ENCODE measurements at regions not wholly inside any gene's neighbourhood (a gene's known extent, or its start where the extent isn't known, plus 50 kb on each side); places are given as distances from the start of the nearest gene placed in this dataset.

DNA sequence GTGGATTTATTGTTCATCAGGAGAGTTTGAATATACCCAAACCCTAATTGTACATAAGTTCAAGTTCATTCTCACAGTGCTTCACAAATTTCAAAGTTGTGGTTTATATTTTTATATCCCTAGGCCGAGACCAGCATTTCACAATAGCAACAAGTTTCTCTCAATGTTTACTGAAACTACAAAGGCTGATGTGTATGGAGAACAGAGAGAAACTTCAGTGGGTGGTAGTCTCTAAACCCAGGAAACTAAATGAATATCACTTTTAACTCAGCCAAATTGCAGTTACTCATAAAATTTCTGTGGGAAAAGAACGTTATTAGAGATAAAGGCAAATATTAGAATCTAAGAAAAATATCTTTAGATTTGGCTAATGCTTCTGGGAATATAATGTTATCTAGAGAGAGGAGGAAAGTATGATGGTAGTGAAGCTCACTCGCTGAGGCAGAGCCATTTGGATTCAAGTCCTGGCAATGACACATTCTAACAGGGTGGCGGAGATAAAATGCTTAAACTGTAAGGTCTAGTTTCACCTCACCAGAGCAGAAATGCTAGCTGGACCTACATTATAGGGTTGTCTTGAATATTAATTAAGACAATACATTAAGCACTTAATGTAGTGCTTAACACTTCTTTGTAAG, 514.8 kb downstream of the EPHA3 start:
- no peaks in the 10 kb centered on the region for H3K27me3 ChIP-seq (ENCODE audit: control insufficient read depth, insufficient read depth, low read length)
- TF ChIP-seq, protein P1, sequence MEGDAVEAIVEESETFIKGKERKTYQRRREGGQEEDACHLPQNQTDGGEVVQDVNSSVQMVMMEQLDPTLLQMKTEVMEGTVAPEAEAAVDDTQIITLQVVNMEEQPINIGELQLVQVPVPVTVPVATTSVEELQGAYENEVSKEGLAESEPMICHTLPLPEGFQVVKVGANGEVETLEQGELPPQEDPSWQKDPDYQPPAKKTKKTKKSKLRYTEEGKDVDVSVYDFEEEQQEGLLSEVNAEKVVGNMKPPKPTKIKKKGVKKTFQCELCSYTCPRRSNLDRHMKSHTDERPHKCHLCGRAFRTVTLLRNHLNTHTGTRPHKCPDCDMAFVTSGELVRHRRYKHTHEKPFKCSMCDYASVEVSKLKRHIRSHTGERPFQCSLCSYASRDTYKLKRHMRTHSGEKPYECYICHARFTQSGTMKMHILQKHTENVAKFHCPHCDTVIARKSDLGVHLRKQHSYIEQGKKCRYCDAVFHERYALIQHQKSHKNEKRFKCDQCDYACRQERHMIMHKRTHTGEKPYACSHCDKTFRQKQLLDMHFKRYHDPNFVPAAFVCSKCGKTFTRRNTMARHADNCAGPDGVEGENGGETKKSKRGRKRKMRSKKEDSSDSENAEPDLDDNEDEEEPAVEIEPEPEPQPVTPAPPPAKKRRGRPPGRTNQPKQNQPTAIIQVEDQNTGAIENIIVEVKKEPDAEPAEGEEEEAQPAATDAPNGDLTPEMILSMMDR (IDR thresholded peaks at IDR 0.05; ENCODE audit: low read depth, low read length): no peak
- no peak overlapping the region for H3K4me3 ChIP-seq (ENCODE audit: low read depth, low read length)
- CTCF ChIA-PET: interaction anchor here (0.7 kb wide), 1 partner anchor 522 kb away, joined by 4 read pairs; no protein-coding TSS in a partner anchor
- POLR2A ChIA-PET: no interaction called here
- no peak for DNase-seq (ENCODE audit: low read depth, low spot score)
- no peaks in the 10 kb centered on the region for H3K9me3 ChIP-seq (ENCODE audit: control insufficient read depth, insufficient read depth, low read length)
- no peak overlapping the region for H3K27ac ChIP-seq (ENCODE audit: low read depth, low read length)

DNA sequence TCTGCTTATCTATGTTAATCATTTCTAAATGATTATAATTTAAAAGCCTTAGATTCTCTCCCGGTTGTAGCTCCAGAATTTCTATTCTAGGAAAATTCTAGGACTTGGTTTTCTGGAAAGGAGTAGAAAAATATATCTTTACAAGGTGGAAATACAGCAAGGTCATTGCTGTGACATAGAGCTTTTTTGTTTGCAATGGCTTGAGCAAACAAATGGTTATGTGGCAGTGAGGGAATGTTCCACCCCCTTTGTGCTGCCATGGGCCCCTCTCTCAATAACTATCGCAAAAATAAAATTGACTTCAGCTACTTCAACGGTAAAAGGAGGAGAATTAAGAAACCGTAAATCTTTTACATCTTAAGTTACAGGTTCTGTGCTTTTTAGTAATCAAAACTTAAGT, 517.1 kb downstream of the EPHA3 start:
- Histone ChIP-seq H3K27ac (ENCODE audit: low read depth, low read length) (no peak overlapping the region), H3K9me3 (ENCODE audit: control insufficient read depth, insufficient read depth, low read length) (no peaks in the 10 kb centered on the region), H3K27me3 (ENCODE audit: control insufficient read depth, insufficient read depth, low read length) (no peaks in the 10 kb centered on the region), H3K4me3 (ENCODE audit: low read depth, low read length) (no peak overlapping the region)
- DNase-seq (ENCODE audit: low read depth, low spot score): no peak
- TF ChIP-seq, protein P1 (IDR thresholded peaks at IDR 0.05; ENCODE audit: low read depth, low read length): no peak
- ChIA-PET POLR2A (no interaction called here), CTCF (no interaction called here)

DNA sequence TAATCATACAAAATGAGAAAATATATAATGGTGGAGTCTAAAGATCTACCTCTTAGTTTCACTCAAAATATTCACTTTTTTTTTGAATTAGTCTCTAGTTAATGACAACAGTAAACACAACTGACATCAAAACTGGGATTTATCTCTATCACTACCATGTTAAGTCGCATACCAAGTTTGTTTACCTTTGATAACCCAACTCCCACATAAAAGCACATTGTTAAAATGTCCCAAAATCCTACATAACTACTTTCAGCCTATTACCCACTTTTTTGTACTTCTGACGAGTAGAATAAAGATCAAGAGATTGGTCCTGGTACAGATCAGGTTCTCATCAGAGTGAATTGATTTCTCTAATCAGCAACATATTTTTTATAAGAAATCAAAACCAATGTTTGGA, 518.5 kb downstream of the EPHA3 start:
- DNase-seq (ENCODE audit: low read depth, low spot score): no peak
- POLR2A ChIA-PET: no interaction called here

DNA sequence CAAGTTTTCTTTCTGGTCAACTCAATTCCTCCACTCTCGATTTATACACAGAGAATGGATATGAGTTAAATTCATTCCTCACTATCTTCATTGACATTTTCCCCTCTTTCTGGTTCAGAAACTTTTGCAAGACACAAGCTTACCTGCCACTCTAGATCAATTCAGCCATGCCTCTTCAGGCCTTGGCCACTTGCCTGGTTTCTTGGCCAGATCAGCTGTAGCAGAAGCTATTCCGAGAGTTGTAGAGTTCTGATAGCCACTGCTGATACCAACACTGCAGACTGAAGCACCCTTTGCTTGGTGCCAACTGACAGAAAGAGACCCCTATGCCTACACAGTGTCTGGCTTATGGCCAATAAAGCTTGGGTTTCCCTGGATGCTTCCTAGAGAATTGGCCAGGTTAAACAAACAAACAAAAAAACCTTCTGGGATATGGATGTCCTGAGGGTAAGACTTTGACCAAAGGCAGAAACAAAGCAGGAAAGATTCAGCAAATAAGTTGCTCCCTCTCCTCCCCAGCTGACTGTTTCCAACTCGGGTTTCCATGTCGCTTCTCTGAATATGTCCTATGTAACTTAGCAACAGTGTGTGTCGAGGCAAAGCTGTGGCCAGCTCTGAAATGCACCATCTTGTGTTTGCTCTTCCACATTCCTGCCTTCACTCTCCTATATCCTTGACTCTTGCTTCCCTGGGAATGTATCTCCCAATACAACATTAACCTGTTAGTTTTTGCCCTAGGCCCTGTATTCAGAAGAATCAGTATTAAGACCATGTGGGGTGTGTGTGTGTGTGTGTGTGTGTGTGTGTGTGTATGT, 521.6 kb downstream of the EPHA3 start:
- no peaks in the 10 kb centered on the region for H3K9me3 ChIP-seq (ENCODE audit: control insufficient read depth, insufficient read depth, low read length)
- POLR2A ChIA-PET: no interaction called here
- no peak overlapping the region for H3K4me3 ChIP-seq (ENCODE audit: low read depth, low read length)
- DNase-seq (ENCODE audit: low read depth, low spot score): no peak
- CTCF ChIA-PET: no interaction called here
- H3K27me3 ChIP-seq (ENCODE audit: control insufficient read depth, insufficient read depth, low read length): no peaks in the 10 kb centered on the region
- no peak overlapping the region for H3K27ac ChIP-seq (ENCODE audit: low read depth, low read length)
- TF ChIP-seq, protein P1 (IDR thresholded peaks at IDR 0.05; ENCODE audit: low read depth, low read length): no peak

More for the DNA sequence above, 518.5 kb downstream of the EPHA3 start:
- H3K27me3 ChIP-seq (ENCODE audit: control insufficient read depth, insufficient read depth, low read length): no peaks in the 10 kb centered on the region
- TF ChIP-seq, protein P1 (IDR thresholded peaks at IDR 0.05; ENCODE audit: low read depth, low read length): no peak
- no peaks in the 10 kb centered on the region for H3K9me3 ChIP-seq (ENCODE audit: control insufficient read depth, insufficient read depth, low read length)
- no peak overlapping the region for H3K27ac ChIP-seq (ENCODE audit: low read depth, low read length)
- no peak overlapping the region for H3K4me3 ChIP-seq (ENCODE audit: low read depth, low read length)
- CTCF ChIA-PET: no interaction called here

GRCh38 chr3:89635137-89635536, 527.7 kb downstream of the EPHA3 start:
- no peak overlapping the region for H3K4me3 ChIP-seq (ENCODE audit: low read depth, low read length)
- H3K27me3 ChIP-seq (ENCODE audit: control insufficient read depth, insufficient read depth, low read length): no peaks in the 10 kb centered on the region
- no peaks in the 10 kb centered on the region for H3K9me3 ChIP-seq (ENCODE audit: control insufficient read depth, insufficient read depth, low read length)
- ChIA-PET CTCF (no interaction called here), POLR2A (no interaction called here)
- TF ChIP-seq, protein P1 (IDR thresholded peaks at IDR 0.05; ENCODE audit: low read depth, low read length): no peak
- DNase-seq (ENCODE audit: low read depth, low spot score): no peak
- no peak overlapping the region for H3K27ac ChIP-seq (ENCODE audit: low read depth, low read length)
